GM18873 (cell line): ENCODE measurements at regions not wholly inside any gene's neighbourhood (a gene's known extent, or its start where the extent isn't known, plus 50 kb on each side); places are given as distances from the start of the nearest gene placed in this dataset.

Source experiments
- ATAC-seq: cut with Tn5 transposase; IDR thresholded peaks from one replicate; pipeline ENCODE4 v1.9.1; 2021; ENCODE audit warnings: mild to moderate bottlenecking, moderate library complexity, moderate number of reproducible peaks; ENCODE audit not compliant: unreplicated experiment, low FRiP score

- ATAC-seq = no peak
Observed at GRCh38 chr2:34110392-34110791, 511.3 kb upstream of the FAM98A start.

DNA sequence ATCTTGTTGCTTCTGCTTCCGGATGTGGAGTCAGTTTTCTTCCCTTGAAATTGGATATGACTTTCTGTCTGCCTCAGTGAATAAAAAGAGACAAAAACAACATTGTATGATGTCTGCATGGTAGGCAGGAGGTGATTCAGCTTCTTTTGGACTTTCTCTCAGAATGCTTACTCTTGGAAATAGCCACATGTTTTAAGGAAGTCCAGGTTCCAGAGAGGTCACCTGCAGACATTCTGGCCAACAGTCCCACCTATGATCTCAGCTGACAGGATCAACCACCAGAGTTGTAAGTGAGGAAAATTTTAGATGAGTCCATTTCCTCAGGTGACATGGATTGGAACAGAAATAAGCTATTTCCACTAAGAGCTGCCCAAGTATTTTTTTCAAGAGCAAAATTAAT lies 508.7 kb upstream of the FAM98A start:
- ATAC-seq = no peak

- no peak for ATAC-seq
Observed at GRCh38 chr2:34105006-34105767, 506.1 kb upstream of the FAM98A start.

DNA sequence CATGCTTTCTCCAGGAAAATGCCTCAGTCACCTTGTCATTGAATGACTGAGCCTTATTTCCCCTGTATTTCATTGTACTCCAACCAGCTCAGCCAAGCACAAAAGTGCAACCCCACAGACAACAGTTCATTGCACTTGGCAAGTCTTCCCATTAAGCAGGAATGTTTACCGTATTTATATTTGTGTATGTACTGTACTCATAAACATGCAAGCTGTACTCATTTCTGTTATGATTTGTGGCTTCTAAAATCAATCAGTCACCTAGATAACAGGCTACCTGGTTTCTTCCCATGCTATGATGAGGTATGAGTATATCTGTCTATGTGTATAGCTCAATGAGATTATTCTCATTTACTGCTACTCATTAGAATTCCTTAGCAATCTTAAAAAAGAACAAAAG lies 505.5 kb upstream of the FAM98A start:
- ATAC-seq = no peak

DNA sequence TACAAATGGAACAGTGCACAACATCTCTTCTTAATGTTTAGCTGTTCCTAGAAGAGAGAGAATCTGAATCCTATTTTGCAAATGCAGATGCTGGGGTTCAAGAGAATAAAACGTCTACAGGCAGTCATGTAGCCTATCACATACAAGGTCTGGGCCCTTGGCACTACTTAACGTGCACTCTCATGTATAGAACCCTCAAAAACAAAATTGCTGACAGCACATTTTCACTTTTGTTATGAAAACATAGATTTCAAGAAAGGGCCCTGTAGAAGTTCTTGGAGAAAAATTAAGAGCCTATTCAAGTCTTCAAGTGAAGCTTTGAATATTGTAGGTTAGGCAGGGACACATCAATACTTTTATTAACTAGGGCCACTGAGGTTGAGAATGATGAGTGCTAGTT lies 504.3 kb upstream of the FAM98A start:
- ATAC-seq = no peak

GRCh38 chr2:34102339-34102738 lies 503.2 kb upstream of the FAM98A start:
- ATAC-seq = no peak

DNA sequence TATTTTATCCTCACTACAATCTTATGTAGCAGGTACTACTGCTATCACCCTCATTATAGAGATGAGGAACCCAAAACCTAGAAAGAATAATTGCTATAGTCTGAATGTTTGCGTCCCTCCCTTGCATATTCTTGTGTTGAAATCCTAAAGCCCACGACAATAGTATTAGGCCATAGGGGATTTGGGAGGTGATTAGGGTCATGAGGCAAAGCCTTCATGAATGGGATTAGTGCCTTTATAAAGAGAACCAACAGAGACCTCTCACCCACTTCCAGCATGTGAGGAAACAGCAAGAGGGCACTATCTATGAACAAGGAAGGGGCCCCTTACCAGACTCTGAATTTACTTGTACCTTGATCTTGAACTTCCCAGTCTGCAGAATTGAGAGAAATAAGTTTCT lies 500.3 kb upstream of the FAM98A start:
- no peak for ATAC-seq

- no peak for ATAC-seq
Observed at GRCh38 chr2:34098256-34098655, 499.2 kb upstream of the FAM98A start.

DNA sequence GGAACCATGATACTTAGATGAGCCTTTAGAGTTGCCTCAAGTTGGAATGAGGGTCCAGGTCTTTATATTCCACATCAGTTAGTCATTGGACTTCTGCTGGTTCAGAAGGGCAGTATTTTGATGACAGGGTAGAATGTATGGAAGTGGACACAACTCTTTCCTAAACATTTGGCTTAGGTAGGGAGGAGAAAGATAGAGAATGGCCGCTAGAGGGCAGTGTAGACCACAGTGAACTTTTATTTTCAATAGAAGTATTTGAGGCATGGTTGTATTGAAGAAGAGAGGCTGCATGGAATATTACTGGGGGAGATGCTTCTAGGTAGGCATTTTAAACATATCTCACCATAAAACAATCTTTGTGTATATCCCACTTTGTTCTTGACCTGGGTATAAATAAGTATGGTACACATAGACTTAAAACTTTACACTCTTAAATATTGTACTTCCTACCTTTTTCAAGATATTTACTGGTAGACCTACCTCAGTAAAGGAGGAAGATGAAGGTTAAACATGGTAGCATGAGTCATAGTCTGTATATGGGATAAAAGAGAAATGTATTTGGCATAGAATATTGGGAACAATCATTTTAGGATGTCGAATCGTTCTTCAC lies 497.6 kb upstream of the FAM98A start:
- no peak for ATAC-seq

- ATAC-seq = no peak
Observed at GRCh38 chr2:34093790-34094189, 494.7 kb upstream of the FAM98A start.

GRCh38 chr2:34070196-34070595 lies 471.1 kb upstream of the FAM98A start:
- ATAC-seq = no peak

DNA sequence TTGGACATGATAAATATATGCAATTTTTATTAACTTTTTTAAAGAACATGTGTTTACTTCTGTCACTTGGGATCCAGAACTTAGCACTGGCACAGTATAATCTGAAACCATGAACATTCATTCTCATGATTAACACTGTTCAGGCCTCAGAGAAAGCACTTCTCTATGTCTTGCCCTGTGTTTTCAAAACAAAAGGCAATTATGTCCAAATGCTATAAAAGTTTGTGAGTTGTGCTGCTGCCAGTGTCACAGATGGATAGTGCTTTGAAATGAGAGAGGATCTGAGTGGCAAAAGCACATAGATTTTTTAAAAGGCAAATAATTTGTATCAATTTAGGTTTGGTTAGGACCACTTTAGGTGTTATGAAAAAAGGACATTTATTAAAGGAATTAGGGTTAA lies 470.5 kb upstream of the FAM98A start:
- no peak for ATAC-seq

DNA sequence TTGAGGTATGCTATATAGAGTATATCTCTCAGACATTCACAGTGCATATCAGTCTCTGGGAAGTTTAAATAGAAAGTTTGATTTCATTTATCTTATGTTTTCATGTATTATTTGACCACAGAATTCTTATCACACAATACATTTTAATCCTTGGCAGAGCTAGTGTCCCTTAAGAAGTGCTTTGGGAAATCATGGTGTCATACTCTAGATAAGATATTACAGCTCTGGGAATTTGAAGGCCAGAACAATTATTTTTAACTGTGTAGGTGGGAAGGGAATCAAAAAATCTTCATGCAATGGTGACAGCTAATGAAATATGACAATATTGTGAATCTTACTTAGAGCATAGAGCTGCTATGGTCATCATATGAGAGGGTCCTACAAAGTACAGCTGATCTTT lies 451.3 kb upstream of the FAM98A start:
- ATAC-seq = no peak

GRCh38 chr2:34045101-34045655 lies 446.1 kb upstream of the FAM98A start:
- no peak for ATAC-seq

- no peak for ATAC-seq
Observed at GRCh38 chr2:34037886-34038285, 438.8 kb upstream of the FAM98A start.

GRCh38 chr2:34037157-34037556 lies 438.1 kb upstream of the FAM98A start:
- ATAC-seq = no peak

DNA sequence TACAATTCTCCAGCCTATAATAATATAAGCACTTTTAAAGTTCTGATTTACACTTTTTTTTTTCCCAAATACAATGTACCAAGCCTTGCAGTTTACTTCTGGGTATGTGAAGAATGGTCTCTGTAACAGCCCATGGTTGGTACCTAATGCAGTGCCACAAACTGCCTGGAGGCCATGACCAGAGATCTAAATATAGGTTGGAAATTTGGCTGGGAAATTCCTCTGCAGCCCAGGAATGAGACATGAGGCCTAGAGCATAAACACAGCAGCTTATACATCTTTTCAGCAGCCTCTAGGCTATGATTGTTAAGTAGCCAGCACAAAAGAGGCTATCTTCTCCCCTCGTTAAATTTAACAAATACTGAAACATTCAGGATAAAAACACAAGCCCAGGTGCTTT lies 432.0 kb upstream of the FAM98A start:
- no peak for ATAC-seq

GRCh38 chr2:34030273-34030672 lies 431.2 kb upstream of the FAM98A start:
- no peak for ATAC-seq

- no peak for ATAC-seq
Observed at GRCh38 chr2:34029073-34029472, 430.0 kb upstream of the FAM98A start.

DNA sequence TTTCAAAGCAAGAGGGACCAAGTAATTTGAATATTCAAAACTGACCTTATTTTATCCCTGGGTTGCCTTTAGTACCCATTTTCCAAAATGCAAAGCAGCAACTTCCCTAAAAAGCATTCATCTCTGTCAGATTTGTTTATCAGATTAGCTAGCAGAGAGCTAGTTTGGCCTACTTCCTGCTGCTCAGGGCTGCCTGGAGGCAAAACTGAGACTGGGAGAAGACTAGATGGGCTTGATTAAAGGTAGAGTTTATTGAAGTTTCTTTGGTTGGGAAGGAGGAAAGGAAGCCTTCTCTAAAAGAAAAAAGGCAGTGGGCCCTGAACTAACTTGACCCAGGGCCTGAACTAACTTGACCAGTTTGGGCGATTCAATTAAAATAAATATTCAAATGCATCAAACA lies 426.1 kb upstream of the FAM98A start:
- no peak for ATAC-seq

DNA sequence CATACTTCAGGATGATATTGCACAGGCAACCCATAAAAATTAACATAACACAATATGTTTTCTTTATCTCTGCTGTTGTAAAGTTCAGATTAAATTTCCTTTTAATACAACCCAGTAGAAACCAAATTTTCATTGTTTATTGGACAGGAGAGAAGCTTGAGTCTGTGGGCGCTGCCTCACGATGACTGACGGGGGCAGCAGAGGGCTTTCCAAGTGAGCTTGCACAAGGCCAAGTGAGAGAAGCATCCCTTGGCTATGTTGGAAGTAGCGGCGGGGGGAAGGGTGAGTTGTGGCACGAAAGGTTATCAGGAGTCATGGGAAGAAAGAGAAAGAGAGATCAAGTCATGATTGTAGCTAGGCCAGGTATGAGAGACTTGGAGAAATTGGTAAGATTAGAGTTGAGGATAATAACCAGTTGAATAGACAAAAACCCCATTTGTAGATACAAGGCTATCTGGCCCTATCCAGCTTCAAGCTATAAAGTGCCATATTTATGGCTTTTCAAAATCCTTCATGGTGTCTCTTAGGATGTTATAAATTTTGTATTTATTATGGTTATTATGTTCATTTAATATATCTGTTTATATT lies 413.7 kb upstream of the FAM98A start:
- no peak for ATAC-seq

GRCh38 chr2:34011684-34012083 lies 412.6 kb upstream of the FAM98A start:
- ATAC-seq = no peak
